Mesothelial cell of epicardium (in vitro differentiated cells): ENCODE measurements at regions not wholly inside any gene's neighbourhood (a gene's known extent, or its start where the extent isn't known, plus 50 kb on each side); places are given as distances from the start of the nearest gene placed in this dataset.

ENCODE experiments used
- DNase-seq, 2 experiments: peaks; one replicate each; pipeline ENCODE4 v3.0.0; 2021; ENCODE audit warnings: low spot score in 2 of 2; ENCODE audit not compliant: unreplicated experiment in 2 of 2
- H3K27ac Mint-ChIP-seq: 2 replicates; pipeline ENCODE4 v1.8.0; 2021; ENCODE audit warnings: mixed read lengths
- H3K27me3 Mint-ChIP-seq: 2 replicates; pipeline ENCODE4 v1.8.0; 2021; ENCODE audit warnings: low read depth, mixed read lengths
- H3K36me3 Mint-ChIP-seq: 2 replicates; pipeline ENCODE4 v1.8.0; 2021; ENCODE audit warnings: mixed read lengths
- H3K4me1 Mint-ChIP-seq: 2 replicates; pipeline ENCODE4 v1.8.0; 2021; ENCODE audit warnings: mixed read lengths
- H3K4me3 Mint-ChIP-seq: 2 replicates; pipeline ENCODE4 v1.8.0; 2021; ENCODE audit warnings: mild to moderate bottlenecking, moderate library complexity, mixed read lengths
- H3K9me3 Mint-ChIP-seq: 2 replicates; pipeline ENCODE4 v1.8.0; 2021; ENCODE audit warnings: mixed read lengths
- TF ChIP-seq, protein P1 (sequence below): fragments of 200-600 bp; sonication (generic); IDR thresholded peaks from one replicate; pipeline ENCODE4 v1.5.0; 2021; ENCODE audit warnings: antibody characterized with exemption; ENCODE audit not compliant: unreplicated experiment

DNA sequence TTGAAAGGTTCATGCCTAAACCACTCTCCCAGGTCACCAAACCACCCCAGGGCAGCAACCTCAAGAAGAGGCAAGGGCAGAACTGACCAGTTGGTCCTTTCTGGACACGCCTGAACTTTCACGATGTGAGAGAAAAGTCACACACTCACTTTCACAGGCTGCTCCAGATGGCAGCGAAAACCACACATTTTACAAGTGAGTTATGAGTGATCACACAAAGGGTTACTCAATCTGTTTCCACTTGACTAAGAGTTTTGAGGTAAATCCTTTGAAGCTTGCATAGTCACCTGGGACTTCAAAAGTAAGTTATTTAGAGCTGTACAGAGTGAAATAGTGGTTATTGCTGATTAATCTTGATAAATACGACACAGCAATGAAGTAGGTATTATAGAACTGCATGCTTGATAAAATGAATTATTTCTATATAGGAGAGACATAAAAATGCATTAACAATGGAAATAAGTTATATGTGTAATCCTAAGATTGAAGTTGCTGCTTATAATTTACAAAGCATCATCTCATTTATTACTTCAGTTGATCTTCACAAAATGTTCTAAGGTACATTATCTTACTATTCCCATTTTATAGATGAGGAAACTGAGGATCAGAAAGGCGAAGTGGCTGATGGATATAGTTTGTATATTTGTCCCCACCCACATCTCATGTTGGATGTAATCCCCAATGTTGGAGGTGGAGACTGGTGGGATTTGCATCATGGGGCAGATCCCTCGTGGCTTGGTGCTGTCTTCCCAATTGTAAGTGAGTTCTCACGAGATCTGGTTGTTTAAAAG, 103.0 kb upstream of the KLF3 start:
- Mint-ChIP-seq H3K4me3 (no peak overlapping the region), H3K36me3 (no peaks in the 10 kb centered on the region), H3K4me1 (peaks cover 19% of the 10 kb centered on the region), H3K9me3 (peaks cover 5% of the 10 kb centered on the region), H3K27me3 (no peaks in the 10 kb centered on the region), H3K27ac (no peak overlapping the region)
- TF ChIP-seq, protein P1, sequence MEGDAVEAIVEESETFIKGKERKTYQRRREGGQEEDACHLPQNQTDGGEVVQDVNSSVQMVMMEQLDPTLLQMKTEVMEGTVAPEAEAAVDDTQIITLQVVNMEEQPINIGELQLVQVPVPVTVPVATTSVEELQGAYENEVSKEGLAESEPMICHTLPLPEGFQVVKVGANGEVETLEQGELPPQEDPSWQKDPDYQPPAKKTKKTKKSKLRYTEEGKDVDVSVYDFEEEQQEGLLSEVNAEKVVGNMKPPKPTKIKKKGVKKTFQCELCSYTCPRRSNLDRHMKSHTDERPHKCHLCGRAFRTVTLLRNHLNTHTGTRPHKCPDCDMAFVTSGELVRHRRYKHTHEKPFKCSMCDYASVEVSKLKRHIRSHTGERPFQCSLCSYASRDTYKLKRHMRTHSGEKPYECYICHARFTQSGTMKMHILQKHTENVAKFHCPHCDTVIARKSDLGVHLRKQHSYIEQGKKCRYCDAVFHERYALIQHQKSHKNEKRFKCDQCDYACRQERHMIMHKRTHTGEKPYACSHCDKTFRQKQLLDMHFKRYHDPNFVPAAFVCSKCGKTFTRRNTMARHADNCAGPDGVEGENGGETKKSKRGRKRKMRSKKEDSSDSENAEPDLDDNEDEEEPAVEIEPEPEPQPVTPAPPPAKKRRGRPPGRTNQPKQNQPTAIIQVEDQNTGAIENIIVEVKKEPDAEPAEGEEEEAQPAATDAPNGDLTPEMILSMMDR: no peak
- DNase-seq: no peak

DNA sequence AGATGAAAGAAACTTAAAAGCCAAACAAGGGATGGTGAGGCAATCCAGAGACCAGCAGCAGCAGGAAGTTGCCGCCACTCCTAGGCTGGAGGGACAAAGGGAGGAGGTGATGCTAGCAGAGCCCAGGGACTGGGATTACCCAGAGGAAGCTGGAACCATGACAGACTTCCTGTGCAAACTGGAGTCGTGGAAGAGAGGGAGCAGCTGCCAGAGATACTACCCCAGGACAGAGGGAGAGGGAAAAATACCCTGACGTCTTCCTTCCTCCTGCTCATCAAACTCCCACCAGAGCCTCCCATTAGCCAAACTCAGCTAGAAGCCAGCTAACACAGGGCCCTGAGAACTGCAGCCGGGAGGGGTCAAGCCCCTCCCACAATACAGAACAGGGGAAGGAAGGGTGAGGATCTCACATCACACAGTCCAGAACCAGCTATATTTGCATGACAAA, 101.2 kb upstream of the KLF3 start:
- DNase-seq: no peak
- TF ChIP-seq, protein P1: no peak
- Mint-ChIP-seq H3K4me1 (peaks cover 24% of the 10 kb centered on the region), H3K9me3 (no peaks in the 10 kb centered on the region), H3K27me3 (no peaks in the 10 kb centered on the region), H3K36me3 (no peaks in the 10 kb centered on the region), H3K27ac (peak overlapping the region; percentile 53), H3K4me3 (no peak overlapping the region)

- Mint-ChIP-seq H3K36me3 (no peaks in the 10 kb centered on the region), H3K9me3 (no peaks in the 10 kb centered on the region), H3K27ac (no peak overlapping the region), H3K27me3 (no peaks in the 10 kb centered on the region), H3K4me1 (peaks cover 24% of the 10 kb centered on the region), H3K4me3 (no peak overlapping the region)
- TF ChIP-seq, protein P1: no peak
- no peak for DNase-seq
These were observed 100.1 kb upstream of the KLF3 start for GRCh38 chr4:38563707-38564495.

- no peaks in the 10 kb centered on the region for H3K27me3 Mint-ChIP-seq
- H3K4me1 Mint-ChIP-seq: peaks cover 20% of the 10 kb centered on the region
- H3K27ac Mint-ChIP-seq: peak overlapping the region; percentile 77
- TF ChIP-seq, protein P1: no peak
- H3K36me3 Mint-ChIP-seq: no peaks in the 10 kb centered on the region
- DNase-seq: no peak
- H3K9me3 Mint-ChIP-seq: peaks cover 5% of the 10 kb centered on the region
- no peak overlapping the region for H3K4me3 Mint-ChIP-seq
These were observed 98.5 kb upstream of the KLF3 start for GRCh38 chr4:38565271-38566199.

DNA sequence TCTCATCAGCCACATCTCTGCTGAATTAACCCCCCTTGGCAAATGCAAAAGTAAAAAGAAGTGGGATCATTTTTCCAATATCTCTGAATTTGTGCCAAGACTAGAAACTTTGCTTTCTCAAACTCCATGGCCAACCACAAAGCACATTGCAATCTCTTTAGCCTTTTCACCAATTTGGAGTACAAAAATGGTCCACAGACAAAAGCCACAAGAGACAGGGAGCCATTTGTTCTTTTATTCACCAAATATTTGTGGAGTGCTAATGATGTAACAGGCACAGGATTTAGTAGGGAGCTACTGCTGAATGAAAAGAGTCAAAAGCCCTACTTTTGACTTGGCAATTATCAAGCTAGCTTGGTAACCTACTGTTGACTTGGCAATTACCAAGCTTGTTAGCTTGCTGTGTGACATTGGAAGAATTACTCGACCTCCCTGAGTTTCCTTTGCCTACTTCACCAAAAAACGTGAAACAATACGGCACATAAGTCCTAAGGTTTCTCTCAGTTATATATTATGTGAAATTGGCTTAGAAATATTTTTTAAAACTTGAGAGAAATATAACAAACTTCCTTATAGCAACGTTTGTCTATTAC, 97.1 kb upstream of the KLF3 start:
- peaks cover 5% of the 10 kb centered on the region for H3K9me3 Mint-ChIP-seq
- TF ChIP-seq, protein P1: no peak
- H3K36me3 Mint-ChIP-seq: no peaks in the 10 kb centered on the region
- H3K4me3 Mint-ChIP-seq: no peak overlapping the region
- no peak overlapping the region for H3K27ac Mint-ChIP-seq
- DNase-seq: no peak
- peaks cover 20% of the 10 kb centered on the region for H3K4me1 Mint-ChIP-seq
- H3K27me3 Mint-ChIP-seq: no peaks in the 10 kb centered on the region
